LNCAP (cell line): ENCODE measurements at regions not wholly inside any gene's neighbourhood (a gene's known extent, or its start where the extent isn't known, plus 50 kb on each side); places are given as distances from the start of the nearest gene placed in this dataset.

ENCODE experiments used
- TF ChIP-seq, protein P1 (sequence below): fragments of 450-650 bp; IDR thresholded peaks from 2 replicates; pipeline ENCODE4 v1.5.1; 2017; ENCODE audit warnings: mild to moderate bottlenecking

DNA sequence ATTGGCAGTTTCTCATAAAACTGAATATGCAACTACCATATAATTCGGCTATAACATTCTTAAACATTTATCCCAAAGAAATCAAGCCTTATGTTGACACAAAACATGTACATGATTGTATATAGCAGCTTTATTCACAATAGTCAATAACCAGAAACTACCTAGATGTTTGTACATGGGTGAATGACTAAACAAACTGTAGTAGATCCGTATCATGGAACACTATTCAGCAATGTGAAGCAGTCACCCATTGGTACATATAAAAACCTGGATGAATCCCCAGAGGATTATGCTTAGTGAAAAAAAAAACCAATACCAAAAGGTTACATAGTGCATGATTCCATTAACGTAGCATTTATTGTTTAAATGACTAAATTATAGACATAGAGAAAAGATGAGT is 471.7 kb upstream of the KLHL1 start:
- TF ChIP-seq, protein P1, sequence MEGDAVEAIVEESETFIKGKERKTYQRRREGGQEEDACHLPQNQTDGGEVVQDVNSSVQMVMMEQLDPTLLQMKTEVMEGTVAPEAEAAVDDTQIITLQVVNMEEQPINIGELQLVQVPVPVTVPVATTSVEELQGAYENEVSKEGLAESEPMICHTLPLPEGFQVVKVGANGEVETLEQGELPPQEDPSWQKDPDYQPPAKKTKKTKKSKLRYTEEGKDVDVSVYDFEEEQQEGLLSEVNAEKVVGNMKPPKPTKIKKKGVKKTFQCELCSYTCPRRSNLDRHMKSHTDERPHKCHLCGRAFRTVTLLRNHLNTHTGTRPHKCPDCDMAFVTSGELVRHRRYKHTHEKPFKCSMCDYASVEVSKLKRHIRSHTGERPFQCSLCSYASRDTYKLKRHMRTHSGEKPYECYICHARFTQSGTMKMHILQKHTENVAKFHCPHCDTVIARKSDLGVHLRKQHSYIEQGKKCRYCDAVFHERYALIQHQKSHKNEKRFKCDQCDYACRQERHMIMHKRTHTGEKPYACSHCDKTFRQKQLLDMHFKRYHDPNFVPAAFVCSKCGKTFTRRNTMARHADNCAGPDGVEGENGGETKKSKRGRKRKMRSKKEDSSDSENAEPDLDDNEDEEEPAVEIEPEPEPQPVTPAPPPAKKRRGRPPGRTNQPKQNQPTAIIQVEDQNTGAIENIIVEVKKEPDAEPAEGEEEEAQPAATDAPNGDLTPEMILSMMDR, result no peak

DNA sequence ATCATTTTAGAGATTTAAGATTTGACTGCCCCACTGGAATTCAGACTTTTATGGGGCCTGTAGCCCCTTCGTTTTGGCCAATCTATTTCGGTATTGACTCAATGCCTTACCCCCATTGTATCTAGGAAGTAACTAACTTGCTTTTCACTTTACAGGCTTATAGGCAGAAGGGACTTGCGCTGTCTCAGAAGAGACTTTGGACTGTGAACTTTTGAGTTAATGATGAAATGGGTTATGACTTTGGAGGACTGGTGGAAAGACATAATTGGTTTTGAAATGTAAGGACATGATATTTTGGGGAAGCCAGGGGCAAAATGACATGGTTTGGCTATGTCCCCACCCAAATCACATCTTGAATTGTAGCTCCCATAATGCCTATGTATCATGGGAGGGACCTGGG is 463.0 kb upstream of the KLHL1 start:
- TF ChIP-seq, protein P1, result no peak

DNA sequence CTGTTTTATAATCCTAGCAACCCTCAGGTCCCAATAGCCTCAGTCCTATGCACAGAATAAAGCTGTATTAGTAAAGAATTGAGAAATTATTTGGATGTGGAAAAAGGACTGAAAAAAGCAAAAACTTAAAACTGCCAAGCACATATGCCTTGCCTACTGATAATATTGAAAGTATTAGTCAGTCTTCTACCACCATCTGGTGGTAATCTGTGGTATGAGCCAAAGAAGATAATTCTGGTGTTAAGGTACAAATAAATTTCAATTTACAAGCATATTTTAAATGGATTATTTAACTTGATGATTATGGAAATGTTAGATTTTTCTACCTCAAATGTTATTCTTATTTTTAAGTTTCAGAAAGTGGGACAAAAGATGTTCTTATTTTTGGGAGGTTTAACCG is 460.3 kb upstream of the KLHL1 start:
- TF ChIP-seq, protein P1, result peak; percentile 34; the same call in 1 of the 2 replicates

DNA sequence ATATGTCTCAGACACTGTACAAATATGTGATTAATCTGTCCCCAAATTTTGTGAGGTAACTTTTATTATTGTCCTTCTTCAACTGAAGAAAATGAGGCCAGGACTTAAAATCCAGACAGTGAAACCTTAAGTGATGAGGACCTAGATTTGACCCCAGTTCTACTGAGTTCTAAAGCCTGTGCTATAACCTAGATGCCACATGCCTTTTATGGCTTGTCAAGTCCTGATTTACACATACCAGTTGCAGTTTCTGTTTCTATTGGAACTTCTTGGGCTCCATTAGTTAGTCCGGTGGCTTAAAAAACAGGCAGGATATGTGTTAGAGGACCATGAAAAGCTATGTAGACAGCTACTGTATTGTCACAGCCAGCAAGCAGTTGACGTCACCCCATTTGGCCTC is 436.5 kb upstream of the KLHL1 start:
- TF ChIP-seq, protein P1, result no peak

DNA sequence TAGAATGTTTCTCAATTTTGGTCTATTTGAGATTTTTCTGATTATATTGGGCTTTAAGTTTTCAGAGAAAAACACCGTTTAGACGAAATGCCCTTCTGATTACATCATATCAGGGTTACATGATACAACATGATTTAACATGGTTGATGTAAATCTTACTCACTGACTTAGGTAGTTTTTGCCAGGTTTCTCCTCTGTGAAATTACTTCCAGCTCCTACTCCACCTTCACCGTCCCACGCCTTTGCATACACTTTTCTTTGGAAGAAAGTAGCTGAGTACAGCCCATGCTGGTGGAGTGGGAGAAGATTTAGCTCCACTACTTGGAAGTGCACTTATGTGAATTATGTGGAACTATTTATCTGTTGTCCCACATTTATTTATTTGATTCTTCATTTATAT is 433.2 kb upstream of the KLHL1 start:
- TF ChIP-seq, protein P1, result no peak

DNA sequence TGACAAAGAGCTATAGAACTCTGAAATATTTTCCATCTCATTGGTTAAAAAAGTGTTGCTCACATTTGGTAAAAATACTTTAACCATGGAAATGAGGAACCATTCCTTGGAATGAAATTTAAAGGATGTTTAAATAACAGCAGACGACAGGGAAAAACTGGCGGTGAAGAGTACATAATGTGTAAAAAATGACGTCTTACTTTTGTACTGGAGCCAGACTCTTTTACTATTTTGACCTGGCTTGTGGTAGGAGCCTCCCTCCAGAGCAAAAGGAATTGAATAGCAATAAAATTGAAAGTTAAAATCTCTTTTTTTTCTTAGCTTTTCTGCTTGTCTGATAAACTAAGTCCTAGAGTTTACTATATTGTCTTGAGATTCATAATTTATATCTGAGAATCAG is 426.2 kb upstream of the KLHL1 start:
- TF ChIP-seq, protein P1, result no peak

DNA sequence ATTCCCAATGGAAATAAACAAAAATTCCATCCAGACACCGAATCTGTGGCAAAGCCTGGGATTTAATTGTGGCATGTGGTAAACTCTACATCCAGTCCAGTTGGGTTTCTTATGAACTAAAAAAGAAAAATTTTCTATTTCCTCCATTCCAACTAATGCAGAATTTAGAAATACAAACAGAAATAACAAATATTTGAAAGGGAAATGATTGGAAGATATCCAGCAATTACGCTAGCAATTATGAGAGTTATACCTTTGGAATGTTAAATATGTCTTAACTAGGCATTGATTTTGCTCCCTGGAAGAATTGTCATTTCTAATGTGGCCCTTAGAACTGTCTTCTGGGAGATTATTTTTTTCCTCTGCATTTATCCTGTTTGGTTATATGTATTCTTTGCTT is 421.4 kb upstream of the KLHL1 start:
- TF ChIP-seq, protein P1, result no peak

DNA sequence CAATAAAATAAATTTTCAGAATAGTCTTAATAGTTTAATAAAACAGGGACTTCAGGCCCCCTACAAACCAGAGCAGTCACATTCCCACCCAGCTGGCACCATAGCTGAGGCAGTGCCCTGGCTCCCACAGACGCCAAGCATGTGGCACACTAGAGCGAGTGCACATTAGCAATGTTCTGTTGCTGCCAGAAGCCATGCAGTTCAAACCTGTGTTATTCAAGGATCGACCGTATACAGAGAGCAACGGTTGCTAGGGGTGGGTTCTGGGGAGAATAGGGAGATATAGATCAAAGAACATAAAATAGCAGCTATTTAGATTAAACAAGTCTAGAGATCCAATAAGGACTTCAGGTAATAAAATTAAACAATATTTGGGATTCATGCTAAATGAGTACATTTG is 419.3 kb upstream of the KLHL1 start:
- TF ChIP-seq, protein P1, result no peak
